ENCODE measurements at regions not wholly inside any gene's neighbourhood (a gene's known extent, or its start where the extent isn't known, plus 50 kb on each side); places are given as distances from the start of the nearest gene placed in this dataset.

- no peak for TF ChIP-seq CTCF (IDR thresholded peaks at IDR 0.05)
- TF ChIP-seq POLR2A (IDR thresholded peaks at IDR 0.05; ENCODE audit: low read depth) = no peak
These were observed 90.3 kb upstream of the SOX1 start for GRCh38 chr13:111976474-111977178.

Data from esophagus muscularis mucosa (tissue), 3 donors.